ENCODE measurements at regions not wholly inside any gene's neighbourhood (a gene's known extent, or its start where the extent isn't known, plus 50 kb on each side); places are given as distances from the start of the nearest gene placed in this dataset.

DNA sequence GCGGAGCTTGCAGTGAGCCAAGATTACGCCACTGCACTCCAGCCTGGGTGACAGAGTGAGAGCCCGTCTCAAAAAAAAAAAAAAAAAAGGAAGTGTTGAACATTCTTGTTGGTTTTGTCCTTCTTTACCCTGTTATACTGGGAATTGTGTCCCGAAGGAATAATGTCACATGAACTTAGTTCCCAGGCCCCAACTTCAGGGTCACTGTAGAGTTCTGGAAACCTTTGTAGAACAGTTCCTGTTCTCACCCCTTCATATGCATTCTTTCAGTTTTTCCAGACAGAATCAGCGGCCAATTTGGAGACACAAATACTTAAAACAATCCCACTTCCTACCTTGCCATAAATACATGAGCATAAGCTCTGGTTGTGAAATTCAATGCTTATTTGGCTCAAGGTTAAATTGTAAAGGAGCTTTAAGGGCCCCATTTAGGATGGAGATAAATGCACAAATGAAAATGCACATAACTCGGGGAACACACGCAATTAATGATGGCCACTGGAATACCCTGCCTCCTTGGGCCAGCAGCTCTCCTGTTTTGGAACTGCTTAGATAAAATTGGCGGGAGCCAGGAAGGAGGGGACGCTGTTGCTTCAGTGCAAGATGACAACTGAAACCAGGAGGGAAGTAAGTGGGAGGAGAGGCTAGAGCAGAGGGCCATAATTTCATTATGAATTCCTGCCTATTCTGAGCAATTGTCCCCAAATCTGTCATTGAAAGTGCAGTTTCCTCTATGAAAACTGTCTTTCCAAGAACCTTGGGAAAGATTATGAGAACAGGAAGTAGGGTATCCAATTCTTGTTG, 153.7 kb downstream of the FGF1 start:
- H3K9me3 ChIP-seq (ENCODE audit: control insufficient read depth, low read length), result no peaks in the 10 kb centered on the region
- no peaks in the 10 kb centered on the region for H3K4me1 ChIP-seq
- H3K27me3 ChIP-seq (ENCODE audit: control insufficient read depth, insufficient read depth, low read length), result no peaks in the 10 kb centered on the region
- H3K36me3 ChIP-seq (ENCODE audit: control insufficient read depth, insufficient read depth, low read length), result no peaks in the 10 kb centered on the region
- TF ChIP-seq, protein P1, sequence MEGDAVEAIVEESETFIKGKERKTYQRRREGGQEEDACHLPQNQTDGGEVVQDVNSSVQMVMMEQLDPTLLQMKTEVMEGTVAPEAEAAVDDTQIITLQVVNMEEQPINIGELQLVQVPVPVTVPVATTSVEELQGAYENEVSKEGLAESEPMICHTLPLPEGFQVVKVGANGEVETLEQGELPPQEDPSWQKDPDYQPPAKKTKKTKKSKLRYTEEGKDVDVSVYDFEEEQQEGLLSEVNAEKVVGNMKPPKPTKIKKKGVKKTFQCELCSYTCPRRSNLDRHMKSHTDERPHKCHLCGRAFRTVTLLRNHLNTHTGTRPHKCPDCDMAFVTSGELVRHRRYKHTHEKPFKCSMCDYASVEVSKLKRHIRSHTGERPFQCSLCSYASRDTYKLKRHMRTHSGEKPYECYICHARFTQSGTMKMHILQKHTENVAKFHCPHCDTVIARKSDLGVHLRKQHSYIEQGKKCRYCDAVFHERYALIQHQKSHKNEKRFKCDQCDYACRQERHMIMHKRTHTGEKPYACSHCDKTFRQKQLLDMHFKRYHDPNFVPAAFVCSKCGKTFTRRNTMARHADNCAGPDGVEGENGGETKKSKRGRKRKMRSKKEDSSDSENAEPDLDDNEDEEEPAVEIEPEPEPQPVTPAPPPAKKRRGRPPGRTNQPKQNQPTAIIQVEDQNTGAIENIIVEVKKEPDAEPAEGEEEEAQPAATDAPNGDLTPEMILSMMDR (IDR thresholded peaks at IDR 0.05), result no peak
- H3K79me2 ChIP-seq, result no peaks in the 10 kb centered on the region
- H3K4me3 ChIP-seq (ENCODE audit: low read depth, low read length), result no peak overlapping the region
- H3K27ac ChIP-seq, result peak overlapping the region; percentile 27
- no peak overlapping the region for H3K4me2 ChIP-seq (ENCODE audit: low read length)
- H2AFZ ChIP-seq, result no peak overlapping the region
- H3K9ac ChIP-seq, result no peak overlapping the region

DNA sequence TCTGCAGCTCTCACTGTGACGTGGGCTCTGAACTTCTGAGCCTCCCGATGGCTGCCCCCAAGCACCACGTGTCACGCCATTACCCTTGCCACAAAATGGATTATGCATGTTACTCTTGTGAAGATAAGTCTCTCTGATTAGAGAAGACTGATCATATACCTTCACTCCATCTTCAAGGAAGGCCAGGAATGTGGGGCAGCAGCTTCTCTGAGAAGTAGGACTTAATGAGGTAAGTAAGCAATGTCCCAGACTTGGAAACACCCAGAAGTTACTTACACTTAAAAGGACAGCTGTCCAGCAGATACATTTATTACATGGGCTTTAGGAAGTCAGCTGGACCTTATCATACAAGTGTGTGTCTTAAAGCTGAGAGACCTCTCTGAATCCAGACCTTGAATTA, 155.0 kb downstream of the FGF1 start:
- no peak overlapping the region for H3K9ac ChIP-seq
- H3K27ac ChIP-seq, result no peak overlapping the region
- TF ChIP-seq, protein P1 (IDR thresholded peaks at IDR 0.05), result no peak
- no peaks in the 10 kb centered on the region for H3K9me3 ChIP-seq (ENCODE audit: control insufficient read depth, low read length)
- no peak overlapping the region for H3K4me3 ChIP-seq (ENCODE audit: low read depth, low read length)
- H3K36me3 ChIP-seq (ENCODE audit: control insufficient read depth, insufficient read depth, low read length), result no peaks in the 10 kb centered on the region
- no peaks in the 10 kb centered on the region for H3K27me3 ChIP-seq (ENCODE audit: control insufficient read depth, insufficient read depth, low read length)
- no peaks in the 10 kb centered on the region for H3K79me2 ChIP-seq
- H3K4me1 ChIP-seq, result no peaks in the 10 kb centered on the region
- H2AFZ ChIP-seq, result no peak overlapping the region
- H3K4me2 ChIP-seq (ENCODE audit: low read length), result no peak overlapping the region

DNA sequence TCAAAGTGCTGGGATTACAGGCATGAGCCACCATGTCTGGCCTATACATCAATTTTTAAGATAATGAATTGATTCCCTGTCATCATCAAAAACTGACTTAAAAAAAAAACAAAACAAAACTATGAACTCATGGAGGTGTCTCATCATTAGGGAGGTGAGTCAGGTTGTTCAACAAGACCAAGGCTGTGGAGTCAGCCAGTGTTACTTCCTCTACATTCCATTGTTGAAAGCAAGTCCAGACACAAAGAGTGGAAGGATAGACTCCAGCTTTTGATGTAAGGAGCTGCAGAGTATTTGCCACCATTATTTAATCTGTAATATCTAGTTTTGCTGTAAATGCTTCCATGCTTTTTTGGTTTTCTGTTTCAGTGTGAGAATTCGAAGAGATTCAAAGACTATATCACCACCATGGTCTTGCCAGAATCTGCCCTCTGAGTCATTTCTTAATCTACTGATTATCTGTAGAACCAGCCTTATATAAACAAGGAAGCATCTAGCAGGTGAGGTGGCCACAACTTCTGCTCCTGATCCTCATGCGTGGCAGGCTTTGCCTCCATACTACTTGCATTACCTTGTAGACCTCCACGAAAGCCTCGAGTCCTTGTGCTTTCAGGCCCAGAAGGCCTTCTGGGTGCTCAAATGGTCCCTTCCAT, 156.1 kb downstream of the FGF1 start:
- Histone ChIP-seq H3K36me3 (ENCODE audit: control insufficient read depth, insufficient read depth, low read length) (no peaks in the 10 kb centered on the region), H3K27ac (no peak overlapping the region), H3K27me3 (ENCODE audit: control insufficient read depth, insufficient read depth, low read length) (no peaks in the 10 kb centered on the region), H2AFZ (no peak overlapping the region), H3K4me1 (no peaks in the 10 kb centered on the region), H3K4me3 (ENCODE audit: low read depth, low read length) (no peak overlapping the region), H3K9ac (no peak overlapping the region), H3K4me2 (ENCODE audit: low read length) (no peak overlapping the region), H3K79me2 (no peaks in the 10 kb centered on the region), H3K9me3 (ENCODE audit: control insufficient read depth, low read length) (no peaks in the 10 kb centered on the region)
- TF ChIP-seq, protein P1 (IDR thresholded peaks at IDR 0.05), result no peak

DNA sequence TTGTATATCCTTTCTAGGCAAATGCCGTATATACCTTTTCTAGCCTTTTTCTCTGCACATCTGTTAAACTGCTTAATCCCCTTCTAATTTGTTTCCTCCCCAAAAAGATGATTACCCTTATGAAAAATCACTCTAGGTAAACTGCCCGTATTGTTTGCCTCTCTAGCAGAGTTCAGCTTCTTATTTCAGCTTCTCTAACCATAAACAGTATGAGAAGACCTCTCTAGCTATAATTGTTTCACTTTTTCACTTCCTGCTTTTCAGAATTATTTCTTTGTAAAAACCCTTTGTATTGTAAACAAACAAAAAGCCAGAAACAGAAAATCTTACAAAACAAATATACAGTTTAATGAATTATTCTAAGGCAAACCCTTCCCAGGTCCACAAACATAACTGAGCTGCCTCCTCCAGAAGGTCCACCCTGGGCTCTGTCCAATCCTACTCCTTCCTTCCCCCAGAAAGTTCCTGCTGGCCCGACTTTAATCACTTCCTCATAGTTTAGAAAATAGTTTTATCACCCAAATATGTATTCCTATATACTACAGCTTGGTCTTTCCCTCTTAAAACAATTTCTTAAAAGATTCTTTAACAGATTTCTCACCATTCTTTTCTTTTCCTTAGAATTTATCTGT, 158.1 kb downstream of the FGF1 start:
- H2AFZ ChIP-seq, result no peak overlapping the region
- no peak overlapping the region for H3K9ac ChIP-seq
- no peaks in the 10 kb centered on the region for H3K36me3 ChIP-seq (ENCODE audit: control insufficient read depth, insufficient read depth, low read length)
- no peaks in the 10 kb centered on the region for H3K4me1 ChIP-seq
- no peak overlapping the region for H3K4me2 ChIP-seq (ENCODE audit: low read length)
- H3K9me3 ChIP-seq (ENCODE audit: control insufficient read depth, low read length), result no peaks in the 10 kb centered on the region
- no peak overlapping the region for H3K4me3 ChIP-seq (ENCODE audit: low read depth, low read length)
- H3K27ac ChIP-seq, result no peak overlapping the region
- TF ChIP-seq, protein P1 (IDR thresholded peaks at IDR 0.05), result no peak
- H3K27me3 ChIP-seq (ENCODE audit: control insufficient read depth, insufficient read depth, low read length), result no peaks in the 10 kb centered on the region
- H3K79me2 ChIP-seq, result no peaks in the 10 kb centered on the region

Data from parathyroid adenoma (tissue), 2 donors.